GM12873 (cell line): ENCODE measurements at regions not wholly inside any gene's neighbourhood (a gene's known extent, or its start where the extent isn't known, plus 50 kb on each side); places are given as distances from the start of the nearest gene placed in this dataset.

ENCODE experiments used
- CTCF ChIP-seq: IDR thresholded peaks from 2 replicates; pipeline ENCODE4 v1.5.1; 2012; ENCODE audit warnings: low read depth, mild to moderate bottlenecking, moderate library complexity, low read length, control low read depth; ENCODE audit not compliant: insufficient read depth; ENCODE audit errors: missing control alignments

GRCh38 chr3:84891851-84892250 is 66.9 kb upstream of the CADM2 start:
- TF ChIP-seq CTCF: no peak

GRCh38 chr3:84893211-84893610 is 65.6 kb upstream of the CADM2 start:
- TF ChIP-seq CTCF: no peak

- no peak for TF ChIP-seq CTCF
Measured at GRCh38 chr3:84904212-84904611, 54.6 kb upstream of the CADM2 start.

GRCh38 chr3:84904816-84905555 is 53.8 kb upstream of the CADM2 start:
- no peak for TF ChIP-seq CTCF

- TF ChIP-seq CTCF: no peak
Measured at GRCh38 chr3:84905556-84905920, 53.3 kb upstream of the CADM2 start.

- no peak for TF ChIP-seq CTCF
Measured at GRCh38 chr3:84906065-84906464, 52.7 kb upstream of the CADM2 start.
